Fibroblast of lung (primary cell): ENCODE measurements at regions not wholly inside any gene's neighbourhood (a gene's known extent, or its start where the extent isn't known, plus 50 kb on each side); places are given as distances from the start of the nearest gene placed in this dataset.
"Not testable (repeated sequence)": the region's sequence is repeated elsewhere in the genome, so short reads cannot be mapped to it uniquely, and the experiment has no call there.

Source experiments
- EZH2 ChIP-seq: IDR thresholded peaks from 2 replicates; pipeline ENCODE4 v1.5.1; 2012; ENCODE audit warnings: low read length, control low read depth, mild to moderate bottlenecking; ENCODE audit errors: missing control alignments
- TF ChIP-seq, protein P1 (sequence below), 2 donors: IDR thresholded peaks in 1 of 2; conservative IDR thresholded peaks in 1 of 2; 1 replicate in 1 of 2; 2 replicates in 1 of 2; pipeline ENCODE4 v1.5.1; 2011 to 2012; ENCODE audit warnings: low read length in 2 of 2, control low read depth in 1 of 2, inconsistent platforms in 1 of 2, low read depth in 1 of 2, mild to moderate bottlenecking in 1 of 2

DNA sequence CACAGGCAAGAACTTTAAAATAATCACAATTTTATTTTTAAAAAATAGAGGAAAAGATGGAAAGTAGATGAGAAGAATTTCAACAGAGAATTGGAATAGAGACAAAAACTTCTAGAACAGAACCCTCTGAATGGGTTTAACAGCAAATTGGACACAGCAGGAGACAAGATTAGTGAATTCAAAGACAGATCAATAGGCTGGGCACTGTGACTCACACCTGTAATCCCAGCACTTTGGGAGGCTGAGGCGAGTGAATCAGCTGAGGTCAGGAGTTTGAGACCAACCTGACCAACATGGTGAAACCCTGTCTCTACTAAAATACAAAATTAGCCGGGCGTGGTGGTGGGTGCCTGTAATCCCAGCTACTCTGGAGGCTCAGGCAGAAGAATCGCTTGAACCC, 49.9 kb upstream of the CFAP126 start:
- TF ChIP-seq, protein P1, sequence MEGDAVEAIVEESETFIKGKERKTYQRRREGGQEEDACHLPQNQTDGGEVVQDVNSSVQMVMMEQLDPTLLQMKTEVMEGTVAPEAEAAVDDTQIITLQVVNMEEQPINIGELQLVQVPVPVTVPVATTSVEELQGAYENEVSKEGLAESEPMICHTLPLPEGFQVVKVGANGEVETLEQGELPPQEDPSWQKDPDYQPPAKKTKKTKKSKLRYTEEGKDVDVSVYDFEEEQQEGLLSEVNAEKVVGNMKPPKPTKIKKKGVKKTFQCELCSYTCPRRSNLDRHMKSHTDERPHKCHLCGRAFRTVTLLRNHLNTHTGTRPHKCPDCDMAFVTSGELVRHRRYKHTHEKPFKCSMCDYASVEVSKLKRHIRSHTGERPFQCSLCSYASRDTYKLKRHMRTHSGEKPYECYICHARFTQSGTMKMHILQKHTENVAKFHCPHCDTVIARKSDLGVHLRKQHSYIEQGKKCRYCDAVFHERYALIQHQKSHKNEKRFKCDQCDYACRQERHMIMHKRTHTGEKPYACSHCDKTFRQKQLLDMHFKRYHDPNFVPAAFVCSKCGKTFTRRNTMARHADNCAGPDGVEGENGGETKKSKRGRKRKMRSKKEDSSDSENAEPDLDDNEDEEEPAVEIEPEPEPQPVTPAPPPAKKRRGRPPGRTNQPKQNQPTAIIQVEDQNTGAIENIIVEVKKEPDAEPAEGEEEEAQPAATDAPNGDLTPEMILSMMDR (conservative IDR thresholded peaks at IDR 0.05 in 1 of 2, IDR thresholded peaks at IDR 0.05 in 1 of 2; ENCODE audit: low read depth in 1 of 2, low read length in 2 of 2) = not testable (repeated sequence)
- TF ChIP-seq EZH2 = not testable (repeated sequence)
